NB4 (cell line): ENCODE measurements at regions not wholly inside any gene's neighbourhood (a gene's known extent, or its start where the extent isn't known, plus 50 kb on each side); places are given as distances from the start of the nearest gene placed in this dataset.

Experiments used
- POLR2A ChIP-seq: IDR thresholded peaks from 2 replicates; pipeline ENCODE4 v1.6.1; 2011; ENCODE audit warnings: mild to moderate bottlenecking; ENCODE audit not compliant: insufficient read length; ENCODE audit errors: extremely low read depth
- TF ChIP-seq, protein P1 (sequence below): IDR thresholded peaks from one replicate; pipeline ENCODE4 v1.5.1; 2012; ENCODE audit warnings: low read depth, low read length

DNA sequence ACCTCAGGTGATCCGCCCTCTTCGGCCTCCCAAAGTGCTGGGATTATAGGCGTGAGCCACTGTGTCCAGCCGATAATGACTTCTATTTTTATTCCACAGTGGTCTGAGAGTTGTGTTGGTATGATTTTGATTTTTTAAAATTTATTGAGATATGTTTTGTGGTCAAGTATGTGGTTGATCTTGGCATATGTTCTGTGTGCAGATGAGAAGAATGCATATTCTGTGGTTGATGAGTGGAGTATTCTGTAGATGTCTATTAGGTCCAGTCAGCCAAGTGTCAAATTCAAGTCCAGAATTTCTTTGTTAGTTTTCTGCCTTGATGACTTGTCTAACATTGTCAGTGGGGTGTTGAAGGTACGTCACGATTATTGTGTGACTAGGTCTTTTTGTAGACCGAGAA lies 338.2 kb upstream of the TARS1 start:
- TF ChIP-seq, protein P1, sequence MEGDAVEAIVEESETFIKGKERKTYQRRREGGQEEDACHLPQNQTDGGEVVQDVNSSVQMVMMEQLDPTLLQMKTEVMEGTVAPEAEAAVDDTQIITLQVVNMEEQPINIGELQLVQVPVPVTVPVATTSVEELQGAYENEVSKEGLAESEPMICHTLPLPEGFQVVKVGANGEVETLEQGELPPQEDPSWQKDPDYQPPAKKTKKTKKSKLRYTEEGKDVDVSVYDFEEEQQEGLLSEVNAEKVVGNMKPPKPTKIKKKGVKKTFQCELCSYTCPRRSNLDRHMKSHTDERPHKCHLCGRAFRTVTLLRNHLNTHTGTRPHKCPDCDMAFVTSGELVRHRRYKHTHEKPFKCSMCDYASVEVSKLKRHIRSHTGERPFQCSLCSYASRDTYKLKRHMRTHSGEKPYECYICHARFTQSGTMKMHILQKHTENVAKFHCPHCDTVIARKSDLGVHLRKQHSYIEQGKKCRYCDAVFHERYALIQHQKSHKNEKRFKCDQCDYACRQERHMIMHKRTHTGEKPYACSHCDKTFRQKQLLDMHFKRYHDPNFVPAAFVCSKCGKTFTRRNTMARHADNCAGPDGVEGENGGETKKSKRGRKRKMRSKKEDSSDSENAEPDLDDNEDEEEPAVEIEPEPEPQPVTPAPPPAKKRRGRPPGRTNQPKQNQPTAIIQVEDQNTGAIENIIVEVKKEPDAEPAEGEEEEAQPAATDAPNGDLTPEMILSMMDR = no peak
- no peak for TF ChIP-seq POLR2A
